ENCODE measurements at regions not wholly inside any gene's neighbourhood (a gene's known extent, or its start where the extent isn't known, plus 50 kb on each side); places are given as distances from the start of the nearest gene placed in this dataset.

GRCh38 chr12:123033392-123034021 lies 53.0 kb downstream of the ARL6IP4 start (continued):
- TF ChIP-seq, protein P1, sequence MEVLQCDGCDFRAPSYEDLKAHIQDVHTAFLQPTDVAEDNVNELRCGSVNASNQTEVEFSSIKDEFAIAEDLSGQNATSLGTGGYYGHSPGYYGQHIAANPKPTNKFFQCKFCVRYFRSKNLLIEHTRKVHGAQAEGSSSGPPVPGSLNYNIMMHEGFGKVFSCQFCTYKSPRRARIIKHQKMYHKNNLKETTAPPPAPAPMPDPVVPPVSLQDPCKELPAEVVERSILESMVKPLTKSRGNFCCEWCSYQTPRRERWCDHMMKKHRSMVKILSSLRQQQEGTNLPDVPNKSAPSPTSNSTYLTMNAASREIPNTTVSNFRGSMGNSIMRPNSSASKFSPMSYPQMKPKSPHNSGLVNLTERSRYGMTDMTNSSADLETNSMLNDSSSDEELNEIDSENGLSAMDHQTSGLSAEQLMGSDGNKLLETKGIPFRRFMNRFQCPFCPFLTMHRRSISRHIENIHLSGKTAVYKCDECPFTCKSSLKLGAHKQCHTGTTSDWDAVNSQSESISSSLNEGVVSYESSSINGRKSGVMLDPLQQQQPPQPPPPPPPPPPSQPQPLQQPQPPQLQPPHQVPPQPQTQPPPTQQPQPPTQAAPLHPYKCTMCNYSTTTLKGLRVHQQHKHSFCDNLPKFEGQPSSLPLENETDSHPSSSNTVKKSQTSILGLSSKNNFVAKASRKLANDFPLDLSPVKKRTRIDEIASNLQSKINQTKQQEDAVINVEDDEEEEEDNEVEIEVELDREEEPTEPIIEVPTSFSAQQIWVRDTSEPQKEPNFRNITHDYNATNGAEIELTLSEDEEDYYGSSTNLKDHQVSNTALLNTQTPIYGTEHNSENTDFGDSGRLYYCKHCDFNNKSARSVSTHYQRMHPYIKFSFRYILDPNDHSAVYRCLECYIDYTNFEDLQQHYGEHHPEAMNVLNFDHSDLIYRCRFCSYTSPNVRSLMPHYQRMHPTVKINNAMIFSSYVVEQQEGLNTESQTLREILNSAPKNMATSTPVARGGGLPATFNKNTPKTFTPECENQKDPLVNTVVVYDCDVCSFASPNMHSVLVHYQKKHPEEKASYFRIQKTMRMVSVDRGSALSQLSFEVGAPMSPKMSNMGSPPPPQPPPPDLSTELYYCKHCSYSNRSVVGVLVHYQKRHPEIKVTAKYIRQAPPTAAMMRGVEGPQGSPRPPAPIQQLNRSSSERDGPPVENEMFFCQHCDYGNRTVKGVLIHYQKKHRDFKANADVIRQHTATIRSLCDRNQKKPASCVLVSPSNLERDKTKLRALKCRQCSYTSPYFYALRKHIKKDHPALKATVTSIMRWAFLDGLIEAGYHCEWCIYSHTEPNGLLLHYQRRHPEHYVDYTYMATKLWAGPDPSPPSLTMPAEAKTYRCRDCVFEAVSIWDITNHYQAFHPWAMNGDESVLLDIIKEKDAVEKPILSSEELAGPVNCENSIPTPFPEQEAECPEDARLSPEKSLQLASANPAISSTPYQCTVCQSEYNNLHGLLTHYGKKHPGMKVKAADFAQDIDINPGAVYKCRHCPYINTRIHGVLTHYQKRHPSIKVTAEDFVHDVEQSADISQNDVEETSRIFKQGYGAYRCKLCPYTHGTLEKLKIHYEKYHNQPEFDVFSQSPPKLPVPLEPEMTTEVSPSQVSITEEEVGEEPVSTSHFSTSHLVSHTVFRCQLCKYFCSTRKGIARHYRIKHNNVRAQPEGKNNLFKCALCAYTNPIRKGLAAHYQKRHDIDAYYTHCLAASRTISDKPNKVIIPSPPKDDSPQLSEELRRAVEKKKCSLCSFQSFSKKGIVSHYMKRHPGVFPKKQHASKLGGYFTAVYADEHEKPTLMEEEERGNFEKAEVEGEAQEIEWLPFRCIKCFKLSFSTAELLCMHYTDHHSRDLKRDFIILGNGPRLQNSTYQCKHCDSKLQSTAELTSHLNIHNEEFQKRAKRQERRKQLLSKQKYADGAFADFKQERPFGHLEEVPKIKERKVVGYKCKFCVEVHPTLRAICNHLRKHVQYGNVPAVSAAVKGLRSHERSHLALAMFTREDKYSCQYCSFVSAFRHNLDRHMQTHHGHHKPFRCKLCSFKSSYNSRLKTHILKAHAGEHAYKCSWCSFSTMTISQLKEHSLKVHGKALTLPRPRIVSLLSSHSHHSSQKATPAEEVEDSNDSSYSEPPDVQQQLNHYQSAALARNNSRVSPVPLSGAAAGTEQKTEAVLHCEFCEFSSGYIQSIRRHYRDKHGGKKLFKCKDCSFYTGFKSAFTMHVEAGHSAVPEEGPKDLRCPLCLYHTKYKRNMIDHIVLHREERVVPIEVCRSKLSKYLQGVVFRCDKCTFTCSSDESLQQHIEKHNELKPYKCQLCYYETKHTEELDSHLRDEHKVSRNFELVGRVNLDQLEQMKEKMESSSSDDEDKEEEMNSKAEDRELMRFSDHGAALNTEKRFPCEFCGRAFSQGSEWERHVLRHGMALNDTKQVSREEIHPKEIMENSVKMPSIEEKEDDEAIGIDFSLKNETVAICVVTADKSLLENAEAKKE (CRISPR knock-in tag; IDR thresholded peaks at IDR 0.05): no peak

DNA sequence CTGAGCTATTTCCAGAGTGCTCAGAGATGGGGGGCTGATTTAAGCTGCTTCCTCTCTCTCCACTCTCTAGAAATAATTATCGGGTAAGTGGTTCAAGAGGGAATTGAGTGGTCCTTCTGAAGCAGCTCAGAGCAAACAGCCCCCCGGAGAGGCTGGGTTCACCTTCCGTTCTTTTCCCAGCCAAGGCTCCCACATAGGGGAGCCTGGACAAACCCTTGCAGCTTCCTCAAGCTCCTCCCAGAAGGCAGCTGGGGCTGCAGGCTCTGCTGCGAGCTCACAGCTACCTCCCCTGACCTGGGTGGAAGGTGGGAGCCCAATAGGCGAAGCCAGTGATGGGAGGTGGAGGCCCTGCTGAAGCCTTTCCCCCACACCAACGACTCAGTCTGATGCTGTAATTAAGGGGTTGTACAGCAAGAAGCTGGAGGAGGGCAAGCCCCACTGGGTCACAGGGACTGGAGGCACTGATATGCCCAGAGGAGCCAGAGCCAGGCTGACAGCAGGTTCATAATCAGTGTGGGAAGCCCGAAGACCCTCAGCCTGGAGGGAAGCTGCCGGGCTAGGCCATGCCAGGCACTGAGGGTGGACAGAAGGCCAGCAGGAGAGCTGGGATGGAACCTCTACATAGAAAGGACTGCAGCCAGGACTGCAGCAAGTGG lies 52.4 kb downstream of the ARL6IP4 start:
- Histone ChIP-seq H3K9me2 (ENCODE audit: insufficient read depth) (no peaks in the 10 kb centered on the region), H3K4me3 (no peak overlapping the region), H3F3A (replicated peaks; ENCODE audit: low read depth) (no peaks in the 10 kb centered on the region), H4K20me1 (replicated peaks; ENCODE audit: insufficient read depth) (no peaks in the 10 kb centered on the region), H2AFZ (no peak overlapping the region), H3K27me3 (ENCODE audit: insufficient read depth) (no peaks in the 10 kb centered on the region), H3K4me1 (ENCODE audit: insufficient read depth) (no peaks in the 10 kb centered on the region), H3K27ac (ENCODE audit: low read depth) (no peak overlapping the region), H3K4me2 (no peak overlapping the region), H3K36me3 (ENCODE audit: insufficient read depth) (no peaks in the 10 kb centered on the region), H3K79me2 (replicated peaks; ENCODE audit: insufficient read depth) (no peaks in the 10 kb centered on the region)
- DNase-seq (ENCODE audit: low spot score): no peak
- H3K27ac Mint-ChIP-seq: no peak overlapping the region
- H3K4me1 Mint-ChIP-seq: peaks cover 7% of the 10 kb centered on the region; the same call in 2 of the 3 replicates
- TF ChIP-seq EZH2 (IDR thresholded peaks at IDR 0.05; ENCODE audit: low read depth, unreplicated experiment): no peak
- TF ChIP-seq, protein P1 (CRISPR knock-in tag; IDR thresholded peaks at IDR 0.05): no peak
- TF ChIP-seq EZH2phosphoT487 (IDR thresholded peaks at IDR 0.05; ENCODE audit: unreplicated experiment): no peak
- no peak for TF ChIP-seq JUNB (IDR thresholded peaks at IDR 0.05; ENCODE audit: unreplicated experiment)
- no peak for ATAC-seq
- no peaks in the 10 kb centered on the region for H3K36me3 Mint-ChIP-seq (ENCODE audit: low read depth)
- no peak overlapping the region for H3K4me3 Mint-ChIP-seq
- no peaks in the 10 kb centered on the region for H3K9me3 Mint-ChIP-seq
- H3K27me3 Mint-ChIP-seq (ENCODE audit: insufficient read depth, low read depth, poor library complexity): peaks cover 6% of the 10 kb centered on the region
